ENCODE measurements at regions not wholly inside any gene's neighbourhood (a gene's known extent, or its start where the extent isn't known, plus 50 kb on each side); places are given as distances from the start of the nearest gene placed in this dataset.

GRCh38 chr1:200495901-200496300 lies 86.1 kb upstream of the ZNF281 start (continued):
- TF ChIP-seq CTCF (IDR thresholded peaks at IDR 0.05) (no peak), MXD4 (CRISPR knock-in tag; IDR thresholded peaks at IDR 0.05; ENCODE audit: borderline replicate concordance) (no peak), CBFB (CRISPR knock-in tag; IDR thresholded peaks at IDR 0.05; ENCODE audit: low read depth) (no peak), MAX (CRISPR knock-in tag; IDR thresholded peaks at IDR 0.05) (no peak)

- DNase-seq (ENCODE audit: low spot score) = no peak
- H3K9me3 Mint-ChIP-seq = no peaks in the 10 kb centered on the region
- ChIA-PET POLR2A (no interaction called here), CTCF (interaction anchor here (1.0 kb wide), 1 partner anchor 231 kb away, joined by 3 read pairs; no protein-coding TSS in a partner anchor)
- no peak for ATAC-seq
- H3K4me1 Mint-ChIP-seq = peaks cover 4% of the 10 kb centered on the region
- TF ChIP-seq ZNF138 (CRISPR knock-in tag; conservative IDR thresholded peaks at IDR 0.05) = no peak
- no peak for TF ChIP-seq ZNF219 (CRISPR knock-in tag; IDR thresholded peaks at IDR 0.05; ENCODE audit: borderline replicate concordance)
- no peak for TF ChIP-seq ZNF281 (CRISPR knock-in tag; IDR thresholded peaks at IDR 0.05)
- no peak for TF ChIP-seq IRF2 (CRISPR knock-in tag; IDR thresholded peaks at IDR 0.05; ENCODE audit: borderline replicate concordance, low read depth)
- H3K27me3 Mint-ChIP-seq (ENCODE audit: low read depth) = no peaks in the 10 kb centered on the region; the same call in 1 of the 2 replicates
- H3K27ac Mint-ChIP-seq = no peak overlapping the region
- no peaks in the 10 kb centered on the region for H3K36me3 Mint-ChIP-seq
- no peak overlapping the region for H3K4me3 Mint-ChIP-seq
These were observed 83.5 kb upstream of the ZNF281 start for GRCh38 chr1:200493344-200493743.

- H3K27me3 Mint-ChIP-seq (ENCODE audit: low read depth) = peaks cover 9% of the 10 kb centered on the region
These were observed 81.3 kb upstream of the ZNF281 start for GRCh38 chr1:200491103-200491502.

More at GRCh38 chr1:200491103-200491502, 81.3 kb upstream of the ZNF281 start:
- Mint-ChIP-seq H3K36me3 (no peaks in the 10 kb centered on the region), H3K9me3 (no peaks in the 10 kb centered on the region), H3K4me1 (peaks cover 6% of the 10 kb centered on the region), H3K27ac (no peak overlapping the region), H3K4me3 (no peak overlapping the region)
- ChIA-PET CTCF (interaction anchor here (0.8 to 1.8 kb wide), 5 partner anchors 201 to 229 kb away, joined by 3 to 6 read pairs (median 5); no protein-coding TSS in a partner anchor), POLR2A (no interaction called here)
- TF ChIP-seq ZNF423 (CRISPR knock-in tag; IDR thresholded peaks at IDR 0.05) (no peak), ZMAT4 (CRISPR knock-in tag; IDR thresholded peaks at IDR 0.05) (no peak), ZNF512 (CRISPR knock-in tag; IDR thresholded peaks at IDR 0.05; ENCODE audit: borderline replicate concordance) (no peak), CTCF (IDR thresholded peaks at IDR 0.05) (no peak), ZBTB43 (CRISPR knock-in tag; IDR thresholded peaks at IDR 0.05) (no peak), RELA (CRISPR knock-in tag; IDR thresholded peaks at IDR 0.05; ENCODE audit: borderline replicate concordance) (no peak), ATF6 (CRISPR knock-in tag; IDR thresholded peaks at IDR 0.05) (no peak), USF1 (CRISPR knock-in tag; IDR thresholded peaks at IDR 0.05) (no peak), PRRX2 (CRISPR knock-in tag; IDR thresholded peaks at IDR 0.05) (no peak), EMX1 (CRISPR knock-in tag; IDR thresholded peaks at IDR 0.05) (no peak)
- DNase-seq (ENCODE audit: low spot score) = no peak
- no peak for ATAC-seq
